ENCODE measurements at regions not wholly inside any gene's neighbourhood (a gene's known extent, or its start where the extent isn't known, plus 50 kb on each side); places are given as distances from the start of the nearest gene placed in this dataset.
A peak's percentile ranks its signal among the peaks of the same experiment; 100 is the strongest.

- no peak for DNase-seq
These were observed 87.2 kb downstream of the ZNF280B start for GRCh38 chr22:22421392-22421791.

DNA sequence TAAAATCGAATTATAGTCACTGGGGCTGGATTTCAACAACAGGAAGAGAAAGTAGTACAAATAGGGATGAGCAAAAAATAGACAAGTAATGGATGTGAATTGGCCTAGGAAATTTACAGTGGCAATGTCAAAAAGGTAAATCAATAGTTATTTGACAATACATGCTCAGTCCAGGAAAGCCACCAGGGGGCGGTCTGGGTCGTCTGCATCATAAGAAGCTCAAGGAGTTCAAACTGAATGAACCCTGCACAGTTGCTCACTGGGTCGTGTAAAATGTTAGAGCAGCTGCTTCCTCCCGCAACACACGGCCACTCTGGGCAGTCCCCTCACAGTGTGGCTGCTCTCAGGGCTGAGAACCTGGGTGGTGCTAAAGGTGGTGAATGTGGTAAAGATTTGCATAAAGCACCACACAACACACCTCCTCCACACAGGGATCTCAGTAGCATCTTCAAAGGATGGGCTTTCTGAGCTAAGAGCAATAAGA, 85.9 kb downstream of the ZNF280B start:
- DNase-seq, result peak; percentile 31

DNA sequence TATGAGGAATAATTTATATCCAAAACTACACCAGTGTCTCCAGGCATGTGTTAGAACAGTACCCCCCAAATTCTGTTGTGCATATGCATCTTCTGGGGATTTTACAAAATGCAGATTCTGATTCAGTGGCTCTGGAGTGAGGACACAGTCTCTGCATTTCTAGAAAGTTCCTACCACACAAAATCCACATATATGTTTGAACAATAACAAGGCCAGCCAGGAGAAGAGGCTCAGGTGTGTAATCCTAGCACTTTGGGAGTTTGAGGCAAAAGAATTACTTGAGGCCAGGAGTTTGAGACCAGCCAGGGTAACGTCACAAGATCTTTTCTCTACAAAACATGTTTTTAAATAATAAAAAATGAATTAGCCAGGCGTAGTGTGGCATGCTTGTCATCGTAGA, 84.9 kb downstream of the ZNF280B start:
- no peak for DNase-seq

DNA sequence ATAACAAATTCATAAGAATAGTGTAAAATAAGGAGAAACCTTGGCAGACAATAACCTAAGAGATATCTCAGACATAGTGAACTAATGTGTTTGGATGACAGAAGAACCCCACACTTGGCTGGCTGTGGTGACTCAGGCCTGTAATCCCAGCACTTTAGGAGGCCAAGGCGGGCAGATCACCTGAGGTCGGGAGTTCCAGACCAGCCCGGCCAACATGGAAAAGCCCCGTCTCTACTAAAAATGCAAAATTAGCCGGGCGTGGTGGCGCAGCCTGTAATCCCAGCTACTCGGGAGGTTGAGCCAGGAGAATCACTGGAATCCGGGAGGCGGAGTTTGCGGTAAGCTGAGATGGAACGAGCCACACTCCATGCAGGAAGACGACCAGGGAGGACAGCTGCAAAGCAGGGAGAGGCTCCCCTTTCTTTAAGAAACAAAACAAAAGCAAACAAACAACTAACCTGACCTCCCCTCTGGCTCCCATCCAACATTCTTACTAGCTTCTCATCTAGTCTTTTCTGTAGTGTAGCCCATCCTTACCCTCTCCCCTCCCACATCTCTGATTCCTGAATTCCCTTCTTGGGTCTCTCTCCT, 84.2 kb downstream of the ZNF280B start:
- no peak for DNase-seq

GRCh38 chr22:22424956-22425355, 83.6 kb downstream of the ZNF280B start:
- DNase-seq, result no peak

DNA sequence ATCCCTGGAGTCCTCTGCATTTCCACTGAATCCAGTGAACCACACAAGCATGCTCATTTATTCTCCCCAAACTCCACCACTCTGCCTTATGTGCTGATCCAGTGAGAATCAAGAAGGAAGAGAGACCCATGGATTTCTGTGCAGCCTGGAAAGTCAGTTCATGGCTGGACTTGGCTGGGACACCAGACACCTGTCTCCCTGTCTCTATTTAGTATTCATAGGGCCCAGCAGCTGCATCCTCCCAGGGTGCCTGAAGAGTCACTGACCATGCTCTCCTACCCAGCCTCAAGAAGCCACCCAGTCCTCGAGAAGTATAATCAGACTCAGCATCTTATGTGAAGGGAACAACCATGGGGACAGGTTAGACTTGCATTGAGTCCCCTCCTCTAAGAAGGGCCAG, 83.2 kb downstream of the ZNF280B start:
- DNase-seq, result no peak

DNA sequence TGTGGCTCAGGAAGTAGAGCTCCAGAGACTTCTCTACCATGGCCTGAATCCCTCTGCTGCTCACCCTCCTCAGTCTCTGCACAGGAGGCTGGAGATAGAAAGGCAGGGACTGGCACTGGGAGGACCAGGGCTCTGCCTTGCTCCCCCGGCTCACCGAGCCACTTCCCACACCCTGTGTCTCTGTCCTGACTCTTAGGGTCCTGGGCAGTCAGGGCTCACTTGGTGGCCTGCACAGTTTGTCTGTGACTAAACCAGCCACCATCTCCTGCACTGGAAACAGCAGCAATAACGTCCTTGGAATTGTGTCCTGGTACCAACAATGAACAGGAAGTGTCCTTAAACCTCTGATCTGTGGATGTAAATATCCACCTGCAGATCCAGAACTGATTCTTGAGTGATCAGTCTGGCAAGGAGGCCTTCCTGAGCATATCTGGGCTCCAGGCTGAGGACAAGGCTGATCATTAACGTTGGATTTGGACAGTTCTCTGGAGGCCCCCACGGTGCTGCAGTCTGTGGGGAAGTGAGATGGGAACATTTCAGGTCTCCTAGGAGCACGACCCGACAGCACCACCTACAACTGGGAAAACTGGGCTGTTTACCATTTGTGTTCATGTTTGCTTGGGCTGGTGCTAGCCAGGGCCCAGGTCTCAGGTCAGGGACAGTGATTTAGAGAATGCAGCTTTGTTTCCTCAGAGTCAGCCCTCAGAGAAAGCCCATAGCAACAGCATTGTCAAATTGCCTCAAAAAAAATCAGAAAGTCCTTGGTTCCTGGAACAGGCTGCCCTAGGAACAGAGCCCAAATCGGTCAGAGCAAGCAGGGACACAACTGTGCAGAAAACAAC, 82.5 kb downstream of the ZNF280B start:
- DNase-seq, result no peak

DNA sequence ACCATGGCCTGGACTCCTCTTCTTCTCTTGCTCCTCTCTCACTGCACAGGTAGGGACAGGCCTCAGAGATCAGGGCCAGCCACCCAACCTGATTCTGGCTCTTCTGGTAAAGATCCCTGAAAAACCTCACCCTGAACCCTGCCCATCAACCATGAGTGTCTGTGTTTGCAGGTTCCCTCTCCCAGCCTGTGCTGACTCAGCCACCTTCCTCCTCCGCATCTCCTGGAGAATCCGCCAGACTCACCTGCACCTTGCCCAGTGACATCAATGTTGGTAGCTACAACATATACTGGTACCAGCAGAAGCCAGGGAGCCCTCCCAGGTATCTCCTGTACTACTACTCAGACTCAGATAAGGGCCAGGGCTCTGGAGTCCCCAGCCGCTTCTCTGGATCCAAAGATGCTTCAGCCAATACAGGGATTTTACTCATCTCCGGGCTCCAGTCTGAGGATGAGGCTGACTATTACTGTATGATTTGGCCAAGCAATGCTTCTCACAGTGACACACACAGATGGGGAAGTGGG, 80.9 kb downstream of the ZNF280B start:
- DNase-seq, result no peak

DNA sequence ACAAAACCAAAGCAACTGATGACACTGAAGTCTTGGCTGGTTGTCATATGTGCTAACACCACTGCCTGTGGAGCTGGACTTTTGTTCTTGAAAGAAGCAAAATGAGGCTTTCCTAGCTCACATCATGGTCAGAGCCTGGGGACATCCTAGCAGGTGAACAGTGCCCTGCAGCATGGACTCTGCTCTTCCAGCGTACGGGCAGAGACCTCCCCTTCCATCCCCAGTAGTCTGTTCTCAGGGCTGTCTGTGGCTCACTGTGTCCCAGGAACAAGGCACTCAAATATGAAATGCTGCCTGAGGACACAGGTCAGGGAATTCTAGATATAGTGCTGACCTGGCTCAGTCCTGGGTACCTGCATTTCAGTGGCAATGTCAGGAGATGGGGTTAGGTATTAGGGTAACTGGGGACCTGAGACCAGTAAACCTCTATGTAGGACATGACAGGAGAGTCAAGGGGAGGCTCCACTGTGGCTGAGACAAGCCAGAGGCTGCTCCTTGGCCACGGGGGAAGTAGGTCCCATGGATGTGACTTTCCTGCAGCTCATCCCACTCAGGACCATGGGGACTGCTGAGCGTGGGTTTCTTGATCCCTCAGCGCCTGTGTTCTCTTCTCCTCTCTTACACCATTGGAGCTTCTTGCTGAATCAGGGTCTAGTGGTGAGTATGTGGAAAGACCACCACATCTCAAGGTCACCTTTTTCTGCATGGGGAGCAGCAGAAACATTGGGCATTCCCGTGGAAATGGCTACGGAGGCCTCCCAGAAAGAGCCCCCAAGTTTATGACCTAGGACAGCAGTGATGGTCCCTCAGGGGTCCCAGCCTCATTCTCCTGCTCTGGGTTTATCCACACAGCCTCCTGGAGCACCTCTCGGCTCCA, 80.1 kb downstream of the ZNF280B start:
- no peak for DNase-seq

DNA sequence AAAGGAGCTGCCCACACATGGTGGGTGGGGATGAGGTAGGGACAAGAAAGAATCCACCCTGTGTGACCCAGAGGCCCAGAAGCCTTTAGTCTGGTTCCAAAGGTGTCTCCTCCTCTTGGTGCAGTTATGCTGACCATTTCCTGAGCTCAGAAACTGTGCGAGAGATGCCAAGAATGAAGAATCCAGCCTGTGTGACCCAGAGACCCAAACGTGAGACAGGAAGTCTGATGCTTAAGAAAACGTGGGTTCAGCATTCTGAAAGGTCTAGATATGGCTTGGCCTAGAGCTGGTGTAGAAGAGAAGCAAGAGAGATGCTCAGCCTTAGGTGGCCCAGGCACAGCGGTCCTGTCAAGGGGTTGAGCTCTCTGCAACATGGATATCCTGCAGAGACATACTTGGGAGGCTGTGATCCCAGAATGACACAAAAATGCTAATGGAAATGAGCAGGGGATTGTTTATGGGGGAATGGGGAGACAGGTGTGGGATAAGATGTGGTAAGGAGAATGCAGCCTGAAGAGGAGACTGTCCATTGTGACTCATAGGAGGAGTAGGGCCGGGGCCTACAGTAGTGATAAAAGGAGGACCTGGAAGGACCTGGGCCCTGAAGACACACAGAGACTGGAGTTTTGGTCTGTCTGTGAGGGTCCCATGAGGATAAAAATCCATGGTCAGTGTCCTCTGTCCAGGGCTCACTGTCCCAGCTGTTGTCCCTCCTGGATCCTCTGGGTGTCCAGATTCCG, 79.0 kb downstream of the ZNF280B start:
- DNase-seq, result no peak

DNA sequence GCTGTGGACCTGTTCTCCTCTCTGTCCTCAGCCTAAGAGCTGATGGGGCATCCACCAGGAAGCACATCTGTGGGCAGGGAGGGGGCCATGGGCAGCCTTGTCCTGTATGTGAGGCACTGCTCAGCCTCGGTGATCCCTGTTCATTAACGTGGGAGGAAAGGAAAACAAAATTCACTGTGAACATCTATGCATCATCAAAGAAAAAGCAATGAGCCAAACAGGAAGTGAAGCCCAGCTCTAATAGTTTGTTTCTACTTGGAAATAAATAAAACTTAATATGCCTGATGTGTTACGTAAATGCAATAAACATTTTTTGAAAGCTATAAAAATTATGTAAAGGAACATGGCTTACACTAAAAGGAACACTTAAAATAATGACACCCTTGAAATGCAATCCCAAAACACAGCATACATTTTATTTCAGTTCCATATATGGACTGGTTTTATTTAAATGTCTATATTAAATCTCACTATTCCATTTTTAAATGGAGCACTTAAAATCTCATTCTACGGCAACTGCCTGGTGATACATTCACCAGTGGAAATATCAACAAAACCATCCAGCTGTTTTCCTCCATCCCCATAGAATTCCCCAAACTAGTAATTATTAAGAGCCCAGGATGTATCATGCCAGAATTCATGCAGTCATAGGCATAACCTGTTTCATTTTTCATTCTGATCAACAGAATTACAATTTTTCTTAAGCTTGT, 78.3 kb downstream of the ZNF280B start:
- no peak for DNase-seq

DNA sequence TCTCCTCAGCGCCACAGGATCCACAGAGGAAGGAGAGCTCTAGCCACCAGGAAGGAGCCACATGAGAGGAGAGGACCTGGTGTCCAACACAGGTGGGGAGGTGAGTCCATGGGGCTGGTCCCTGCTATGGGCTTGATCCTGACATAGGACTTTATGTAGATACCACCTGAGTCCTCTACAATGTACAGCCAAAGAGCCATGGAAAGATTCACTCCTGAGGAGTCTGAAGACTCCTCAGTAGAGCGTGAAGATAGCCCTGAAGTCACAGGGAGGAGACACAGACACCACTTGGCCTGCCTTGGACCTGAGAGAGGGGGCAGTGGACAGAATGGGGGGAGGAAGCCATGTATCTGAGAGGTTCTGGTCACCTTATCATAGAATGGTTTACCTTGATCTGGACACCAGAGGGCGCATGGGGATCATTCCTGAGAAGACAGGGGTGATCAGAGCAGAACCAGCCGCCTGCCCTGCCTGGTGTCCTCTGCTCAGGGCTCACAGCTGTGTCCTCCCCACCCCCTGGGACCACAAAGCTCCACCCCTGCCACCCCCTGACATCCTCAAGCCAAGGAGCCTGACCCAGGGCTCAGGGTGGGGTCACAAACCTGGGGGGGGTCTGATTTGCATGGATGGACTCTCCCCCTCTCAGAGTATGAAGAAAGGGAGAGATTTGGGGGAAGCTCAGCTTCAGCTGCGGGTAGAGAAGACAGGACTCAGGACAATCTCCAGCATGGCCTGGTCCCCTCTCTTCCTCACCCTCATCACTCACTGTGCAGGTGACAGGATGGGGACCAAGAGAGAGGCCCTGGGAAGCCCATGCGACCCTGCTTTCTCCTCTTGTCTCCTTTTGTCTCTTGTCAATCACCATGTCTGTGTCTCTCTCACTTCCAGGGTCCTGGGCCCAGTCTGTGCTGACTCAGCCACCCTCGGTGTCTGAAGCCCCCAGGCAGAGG, 77.0 kb downstream of the ZNF280B start:
- peak; percentile 18 for DNase-seq

GRCh38 chr22:22432479-22432878, 76.1 kb downstream of the ZNF280B start:
- DNase-seq, result no peak

GRCh38 chr22:22432937-22433336, 75.6 kb downstream of the ZNF280B start:
- no peak for DNase-seq

- no peak for DNase-seq
These were observed 74.8 kb downstream of the ZNF280B start for GRCh38 chr22:22433770-22434169.
